Muscle of leg (tissue), 3 donors: ENCODE measurements at regions not wholly inside any gene's neighbourhood (a gene's known extent, or its start where the extent isn't known, plus 50 kb on each side); places are given as distances from the start of the nearest gene placed in this dataset.

Experiments used
- DNase-seq: peaks from one replicate; pipeline ENCODE4 v3.0.0; 2013
- H3K27ac ChIP-seq: one replicate; pipeline ENCODE4 v1.5.1; 2013; ENCODE audit warnings: mild to moderate bottlenecking, low read length, control low read depth
- H3K27me3 ChIP-seq: one replicate; pipeline ENCODE4 v1.6.1; 2013; ENCODE audit warnings: low read length; ENCODE audit not compliant: control insufficient read depth, insufficient read depth
- H3K36me3 ChIP-seq: one replicate; pipeline ENCODE4 v1.6.1; 2013; ENCODE audit warnings: low read length; ENCODE audit not compliant: control insufficient read depth, insufficient read depth
- H3K4me1 ChIP-seq: one replicate; pipeline ENCODE4 v1.6.1; 2013; ENCODE audit warnings: low read length; ENCODE audit not compliant: control insufficient read depth, insufficient read depth
- H3K4me3 ChIP-seq: one replicate; pipeline ENCODE4 v1.5.1; 2013; ENCODE audit warnings: low read length, control low read depth
- H3K9me3 ChIP-seq: replicated peaks from 2 replicates; pipeline ENCODE4 v1.6.1; 2013; ENCODE audit warnings: low read depth, low read length; ENCODE audit not compliant: control insufficient read depth
- WGBS: methylation state at CpG from one replicate; pipeline ENCODE4 v1.1.5; 2013; ENCODE audit warnings: missing lambda C conversion rate; ENCODE audit not compliant: insufficient coverage; 5-methylcytosine and 5-hydroxymethylcytosine counted together

- Histone ChIP-seq H3K9me3 (no peaks in the 10 kb centered on the region), H3K4me1 (no peaks in the 10 kb centered on the region), H3K4me3 (no peak overlapping the region), H3K27ac (no peak overlapping the region), H3K36me3 (no peaks in the 10 kb centered on the region), H3K27me3 (no peaks in the 10 kb centered on the region)
- WGBS, result 17% methylated on average over 1 of the region's 5 CpGs
- DNase-seq, result peak; percentile 10
Observed at GRCh38 chr2:34045101-34045655, 446.1 kb upstream of the FAM98A start.

GRCh38 chr2:34037886-34038285 is 438.8 kb upstream of the FAM98A start:
- no peak for DNase-seq
- Histone ChIP-seq H3K27me3 (no peaks in the 10 kb centered on the region), H3K36me3 (no peaks in the 10 kb centered on the region), H3K4me3 (no peak overlapping the region), H3K4me1 (no peaks in the 10 kb centered on the region), H3K9me3 (no peaks in the 10 kb centered on the region), H3K27ac (no peak overlapping the region)
- no CpG with 5 or more reads among the region's 1 CpG for WGBS

GRCh38 chr2:34037157-34037556 is 438.1 kb upstream of the FAM98A start:
- Histone ChIP-seq H3K4me3 (no peak overlapping the region), H3K27me3 (no peaks in the 10 kb centered on the region), H3K9me3 (no peaks in the 10 kb centered on the region), H3K4me1 (no peaks in the 10 kb centered on the region), H3K27ac (no peak overlapping the region), H3K36me3 (no peaks in the 10 kb centered on the region)
- DNase-seq, result no peak
- WGBS, result no CpG with 5 or more reads among the region's 3 CpGs

- Histone ChIP-seq H3K36me3 (no peaks in the 10 kb centered on the region), H3K27me3 (no peaks in the 10 kb centered on the region), H3K4me1 (no peaks in the 10 kb centered on the region), H3K27ac (no peak overlapping the region), H3K9me3 (no peaks in the 10 kb centered on the region), H3K4me3 (no peak overlapping the region)
- DNase-seq, result peak; percentile 4
- no CpG with 5 or more reads among the region's 1 CpG for WGBS
Observed at GRCh38 chr2:34031097-34031496, 432.0 kb upstream of the FAM98A start.

- H3K36me3 ChIP-seq, result no peaks in the 10 kb centered on the region
- WGBS, result no CpG with 5 or more reads among the region's 1 CpG
- H3K27ac ChIP-seq, result no peak overlapping the region
- H3K9me3 ChIP-seq, result no peaks in the 10 kb centered on the region
- H3K4me1 ChIP-seq, result no peaks in the 10 kb centered on the region
- H3K27me3 ChIP-seq, result no peaks in the 10 kb centered on the region
- no peak overlapping the region for H3K4me3 ChIP-seq
- DNase-seq, result no peak
Observed at GRCh38 chr2:34030273-34030672, 431.2 kb upstream of the FAM98A start.

GRCh38 chr2:34029073-34029472 is 430.0 kb upstream of the FAM98A start:
- Histone ChIP-seq H3K4me1 (no peaks in the 10 kb centered on the region), H3K4me3 (no peak overlapping the region), H3K36me3 (no peaks in the 10 kb centered on the region), H3K27ac (no peak overlapping the region), H3K9me3 (no peaks in the 10 kb centered on the region), H3K27me3 (no peaks in the 10 kb centered on the region)
- no CpG with 5 or more reads among the region's 3 CpGs for WGBS
- no peak for DNase-seq

GRCh38 chr2:34025196-34025595 is 426.1 kb upstream of the FAM98A start:
- Histone ChIP-seq H3K27me3 (no peaks in the 10 kb centered on the region), H3K4me3 (no peak overlapping the region), H3K4me1 (no peaks in the 10 kb centered on the region), H3K9me3 (no peaks in the 10 kb centered on the region), H3K36me3 (no peaks in the 10 kb centered on the region), H3K27ac (no peak overlapping the region)
- WGBS, result no CpG with 5 or more reads among the region's 1 CpG
- DNase-seq, result no peak

GRCh38 chr2:34012715-34013302 is 413.7 kb upstream of the FAM98A start:
- DNase-seq, result peak; percentile 35
- H3K27ac ChIP-seq, result no peak overlapping the region
- no peak overlapping the region for H3K4me3 ChIP-seq
- H3K9me3 ChIP-seq, result no peaks in the 10 kb centered on the region
- no peaks in the 10 kb centered on the region for H3K36me3 ChIP-seq
- H3K4me1 ChIP-seq, result no peaks in the 10 kb centered on the region
- H3K27me3 ChIP-seq, result no peaks in the 10 kb centered on the region
- 7% methylated on average over 6 of the region's 6 CpGs for WGBS

GRCh38 chr2:34011684-34012083 is 412.6 kb upstream of the FAM98A start:
- no peaks in the 10 kb centered on the region for H3K27me3 ChIP-seq
- no CpG with 5 or more reads among the region's 2 CpGs for WGBS
- no peak overlapping the region for H3K27ac ChIP-seq
- H3K9me3 ChIP-seq, result no peaks in the 10 kb centered on the region
- DNase-seq, result no peak
- H3K4me1 ChIP-seq, result no peaks in the 10 kb centered on the region
- no peaks in the 10 kb centered on the region for H3K36me3 ChIP-seq
- H3K4me3 ChIP-seq, result no peak overlapping the region

- DNase-seq, result no peak
- Histone ChIP-seq H3K4me1 (no peaks in the 10 kb centered on the region), H3K27me3 (no peaks in the 10 kb centered on the region), H3K36me3 (no peaks in the 10 kb centered on the region), H3K4me3 (no peak overlapping the region), H3K9me3 (no peaks in the 10 kb centered on the region), H3K27ac (no peak overlapping the region)
- no CpG with 5 or more reads among the region's 3 CpGs for WGBS
Observed at GRCh38 chr2:34005901-34006300, 406.8 kb upstream of the FAM98A start.

GRCh38 chr2:34004936-34005335 is 405.8 kb upstream of the FAM98A start:
- no peak overlapping the region for H3K27ac ChIP-seq
- H3K27me3 ChIP-seq, result no peaks in the 10 kb centered on the region
- H3K4me1 ChIP-seq, result no peaks in the 10 kb centered on the region
- H3K9me3 ChIP-seq, result no peaks in the 10 kb centered on the region
- H3K36me3 ChIP-seq, result no peaks in the 10 kb centered on the region
- DNase-seq, result peak; percentile 31
- no peak overlapping the region for H3K4me3 ChIP-seq
- no CpG with 5 or more reads among the region's 6 CpGs for WGBS
